GM18511 (cell line): ENCODE measurements at regions not wholly inside any gene's neighbourhood (a gene's known extent, or its start where the extent isn't known, plus 50 kb on each side); places are given as distances from the start of the nearest gene placed in this dataset.

Experiments
- ATAC-seq: cut with Tn5 transposase; IDR thresholded peaks from one replicate; pipeline ENCODE4 v1.9.1; 2021; ENCODE audit warnings: mild to moderate bottlenecking, moderate library complexity; ENCODE audit not compliant: unreplicated experiment

GRCh38 chr12:19971361-19972280 lies 396.7 kb upstream of the PDE3A start:
- ATAC-seq, result no peak

- ATAC-seq, result peak; percentile 43
These were observed 395.7 kb upstream of the PDE3A start for GRCh38 chr12:19972325-19973288.

GRCh38 chr12:19978193-19978592 lies 390.1 kb upstream of the PDE3A start:
- no peak for ATAC-seq

- no peak for ATAC-seq
These were observed 388.8 kb upstream of the PDE3A start for GRCh38 chr12:19979584-19979983.

GRCh38 chr12:19981944-19982343 lies 386.4 kb upstream of the PDE3A start:
- ATAC-seq, result no peak

GRCh38 chr12:19988001-19988400 lies 380.3 kb upstream of the PDE3A start:
- no peak for ATAC-seq

- ATAC-seq, result no peak
These were observed 379.9 kb upstream of the PDE3A start for GRCh38 chr12:19988459-19988873.

- no peak for ATAC-seq
These were observed 379.4 kb upstream of the PDE3A start for GRCh38 chr12:19988948-19989347.

GRCh38 chr12:19991146-19991545 lies 377.2 kb upstream of the PDE3A start:
- ATAC-seq, result no peak

GRCh38 chr12:19992311-19992710 lies 376.0 kb upstream of the PDE3A start:
- no peak for ATAC-seq

GRCh38 chr12:19994968-19995367 lies 373.4 kb upstream of the PDE3A start:
- ATAC-seq, result no peak

- no peak for ATAC-seq
These were observed 370.5 kb upstream of the PDE3A start for GRCh38 chr12:19997656-19998400.

GRCh38 chr12:19998411-19998810 lies 369.9 kb upstream of the PDE3A start:
- no peak for ATAC-seq

GRCh38 chr12:19998961-19999804 lies 369.2 kb upstream of the PDE3A start:
- no peak for ATAC-seq

- no peak for ATAC-seq
These were observed 368.6 kb upstream of the PDE3A start for GRCh38 chr12:19999805-20000138.

- ATAC-seq, result no peak
These were observed 368.0 kb upstream of the PDE3A start for GRCh38 chr12:20000229-20000849.

- ATAC-seq, result no peak
These were observed 365.1 kb upstream of the PDE3A start for GRCh38 chr12:20003252-20003651.

- no peak for ATAC-seq
These were observed 363.4 kb upstream of the PDE3A start for GRCh38 chr12:20004952-20005351.

GRCh38 chr12:20006871-20007730 lies 361.2 kb upstream of the PDE3A start:
- no peak for ATAC-seq
